EL (cell line): ENCODE measurements at regions not wholly inside any gene's neighbourhood (a gene's known extent, or its start where the extent isn't known, plus 50 kb on each side); places are given as distances from the start of the nearest gene placed in this dataset.
"Not testable (repeated sequence)": the region's sequence is repeated elsewhere in the genome, so short reads cannot be mapped to it uniquely, and the experiment has no call there.

Source experiments
- DNase-seq: peaks from one replicate; pipeline ENCODE4 v3.0.0-alpha.2; 2016

DNA sequence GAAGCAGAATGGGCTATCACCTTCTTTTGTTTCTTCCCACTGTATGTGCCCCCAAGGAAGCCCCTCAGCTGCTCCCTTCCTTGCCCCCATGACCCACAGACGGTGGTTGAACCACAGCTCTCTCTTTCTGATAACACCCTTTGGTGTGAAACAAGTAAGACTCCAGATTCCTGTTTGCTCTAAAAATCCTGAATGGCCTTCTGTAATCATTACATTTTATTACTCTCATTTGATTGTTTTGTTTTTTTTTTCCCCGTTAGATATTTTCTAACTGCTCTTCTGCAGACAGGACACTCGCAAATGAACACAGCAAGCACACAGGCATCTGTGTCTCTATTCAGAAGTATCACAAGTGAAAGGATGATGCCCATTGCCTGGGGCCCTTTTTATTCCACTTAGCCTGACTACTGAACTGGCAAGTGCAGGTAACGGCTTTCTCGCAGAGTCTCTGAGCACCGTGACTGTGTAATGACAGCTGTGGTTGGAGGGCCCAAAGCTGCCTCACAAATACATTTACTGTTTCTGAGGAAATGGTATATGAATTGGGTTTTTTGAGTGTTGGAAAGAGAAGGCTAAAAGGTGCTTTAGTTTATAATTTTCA, 59.3 kb downstream of the OXGR1 start:
- no peak for DNase-seq

DNA sequence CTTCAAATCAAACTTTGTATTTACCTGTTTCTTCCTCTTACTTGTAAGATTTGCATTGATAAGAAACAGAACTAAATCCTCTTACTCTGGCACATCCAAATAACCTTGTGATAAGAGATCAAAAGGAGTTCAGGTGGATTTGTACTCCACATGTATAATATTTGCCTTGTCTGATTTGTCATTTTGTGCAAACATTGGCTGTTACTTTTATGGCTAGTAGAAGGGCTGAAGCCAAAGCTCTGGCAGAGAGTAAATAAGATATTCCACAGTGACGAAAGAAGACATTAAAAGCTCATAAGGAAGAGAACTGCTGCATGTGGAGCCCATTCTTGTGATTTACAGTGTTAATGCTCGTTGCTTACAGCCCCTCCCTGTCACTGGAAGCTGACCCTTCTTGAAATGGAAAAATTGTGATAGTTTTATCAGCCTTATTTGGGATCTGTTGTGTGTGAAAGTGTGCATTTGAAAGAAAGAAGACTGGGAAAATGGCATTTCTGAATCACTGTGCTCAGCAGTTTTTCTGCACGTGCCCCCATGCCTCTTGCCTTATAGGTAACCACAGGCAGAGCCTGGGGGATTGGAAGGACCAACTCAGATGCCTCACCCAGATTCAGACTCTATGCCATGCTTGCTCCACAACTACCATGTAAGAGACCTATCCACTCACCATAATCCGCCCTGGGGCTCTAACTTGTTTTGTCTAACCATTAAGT, 68.2 kb downstream of the OXGR1 start:
- no peak for DNase-seq

DNA sequence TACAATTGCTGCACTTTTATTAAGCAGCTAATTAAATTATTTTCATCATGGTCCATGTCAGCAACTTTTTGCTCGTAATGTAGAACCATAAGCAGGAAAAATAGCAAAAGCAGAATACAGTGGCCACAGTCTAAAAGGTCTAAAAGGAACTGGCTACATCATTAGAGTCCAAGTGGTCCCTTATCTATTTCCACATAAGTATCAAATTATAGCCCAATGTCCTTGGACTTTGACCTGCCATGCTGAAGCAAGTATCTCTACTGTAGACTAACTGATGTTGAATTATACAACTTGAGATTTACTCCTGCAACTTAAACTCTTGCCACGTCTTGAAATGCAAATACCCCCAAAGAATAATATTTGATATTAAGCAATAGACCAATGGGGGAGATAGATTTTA, 68.8 kb downstream of the OXGR1 start:
- no peak for DNase-seq

DNA sequence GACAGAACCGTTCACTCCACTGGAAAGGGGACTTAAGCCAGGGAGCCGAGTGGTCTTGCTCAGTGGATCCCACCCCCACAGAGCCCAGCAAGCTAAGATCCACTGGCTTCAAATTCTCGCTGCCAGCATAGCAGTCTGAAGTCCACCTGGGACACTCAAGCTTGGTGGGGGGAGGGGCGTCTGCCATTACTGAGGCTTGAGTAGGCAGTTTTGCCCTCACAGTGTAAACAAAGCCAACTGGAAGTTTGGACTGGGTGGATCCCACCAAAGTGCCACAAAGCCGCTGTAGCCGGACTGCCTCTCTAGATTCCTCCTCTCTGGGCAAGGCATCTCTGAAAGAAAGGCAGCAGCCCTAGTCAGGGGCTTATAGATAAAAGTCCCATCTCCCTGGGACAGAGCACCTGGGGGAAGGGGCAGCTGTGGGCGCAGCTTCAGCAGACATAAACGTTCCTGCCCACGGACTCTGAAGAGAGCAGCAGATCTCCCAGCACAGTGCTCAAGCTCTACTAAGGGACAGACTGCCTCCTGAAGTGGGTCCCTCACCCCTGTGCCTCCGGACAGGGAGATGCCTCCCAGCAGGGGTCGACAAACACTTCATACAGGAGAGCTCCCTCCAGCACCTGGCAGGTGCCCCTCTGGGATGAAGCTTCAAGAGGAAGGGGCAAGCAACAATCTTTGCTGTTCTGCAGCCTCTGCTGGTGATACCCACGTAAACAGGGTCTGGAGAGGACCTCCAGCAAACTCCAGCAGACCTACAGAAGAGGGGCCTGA, 75.2 kb downstream of the OXGR1 start:
- not testable (repeated sequence) for DNase-seq

GRCh38 chr13:96904232-96904631, 90.0 kb downstream of the OXGR1 start:
- no peak for DNase-seq

DNA sequence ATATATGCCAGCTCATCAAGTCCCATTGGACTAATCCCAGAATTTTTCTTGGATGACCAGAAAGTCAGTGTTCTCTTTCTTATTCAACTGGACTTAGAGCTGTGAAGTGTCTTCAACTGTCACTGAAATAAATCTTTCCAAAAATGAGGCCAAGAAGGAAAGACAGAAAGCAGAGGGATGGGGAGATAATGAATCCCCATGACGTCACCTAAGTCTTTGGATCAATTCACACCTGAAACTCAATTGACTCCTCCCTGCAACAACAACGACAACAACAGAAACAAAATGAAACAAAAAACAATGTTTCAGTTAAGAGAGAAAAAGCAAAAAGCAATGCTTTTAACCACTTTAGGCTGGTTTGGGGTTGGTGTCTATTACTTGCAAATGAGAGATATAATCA, 91.2 kb downstream of the OXGR1 start:
- no peak for DNase-seq

- no peak for DNase-seq
These were observed 93.3 kb downstream of the OXGR1 start for GRCh38 chr13:96900986-96901385.

- no peak for DNase-seq
These were observed 94.3 kb downstream of the OXGR1 start for GRCh38 chr13:96899946-96900345.

- no peak for DNase-seq
These were observed 95.5 kb downstream of the OXGR1 start for GRCh38 chr13:96898646-96899254.

- DNase-seq = peak; percentile 53
These were observed 96.1 kb downstream of the OXGR1 start for GRCh38 chr13:96898212-96898611.
